AG10803 (cell line): ENCODE measurements at regions not wholly inside any gene's neighbourhood (a gene's known extent, or its start where the extent isn't known, plus 50 kb on each side); places are given as distances from the start of the nearest gene placed in this dataset.

Experiments used
- DNase-seq: peaks from one replicate; pipeline ENCODE4 v3.0.0; 2010; ENCODE audit warnings: low read depth
- H3K4me3 ChIP-seq: 2 replicates; pipeline ENCODE4 v1.5.1; 2011; ENCODE audit warnings: mild to moderate bottlenecking, low read length, control low read depth
- TF ChIP-seq, protein P1 (sequence below): conservative IDR thresholded peaks from 2 replicates; pipeline ENCODE4 v1.5.1; 2011; ENCODE audit warnings: mild to moderate bottlenecking, low read length, control low read depth, inconsistent platforms

DNA sequence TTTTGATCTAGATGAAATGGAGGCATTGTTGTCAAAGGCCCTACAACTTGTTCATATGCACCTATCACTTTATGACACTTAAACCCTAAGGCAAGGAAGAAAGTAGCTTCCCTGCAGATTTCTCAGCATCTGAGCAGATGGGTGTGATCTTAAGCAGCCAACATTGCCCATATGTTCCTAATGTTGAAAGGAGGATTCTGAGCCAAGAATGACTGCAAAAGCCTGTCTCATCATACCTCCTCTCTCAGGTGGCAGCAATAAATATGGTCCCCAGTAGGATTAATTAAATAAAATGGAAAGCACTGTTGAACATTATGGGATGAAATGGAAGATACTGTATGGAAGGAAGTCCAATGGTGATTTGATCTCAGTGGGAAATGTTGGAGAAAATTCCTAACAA, 538.1 kb upstream of the MAN1A1 start:
- TF ChIP-seq, protein P1, sequence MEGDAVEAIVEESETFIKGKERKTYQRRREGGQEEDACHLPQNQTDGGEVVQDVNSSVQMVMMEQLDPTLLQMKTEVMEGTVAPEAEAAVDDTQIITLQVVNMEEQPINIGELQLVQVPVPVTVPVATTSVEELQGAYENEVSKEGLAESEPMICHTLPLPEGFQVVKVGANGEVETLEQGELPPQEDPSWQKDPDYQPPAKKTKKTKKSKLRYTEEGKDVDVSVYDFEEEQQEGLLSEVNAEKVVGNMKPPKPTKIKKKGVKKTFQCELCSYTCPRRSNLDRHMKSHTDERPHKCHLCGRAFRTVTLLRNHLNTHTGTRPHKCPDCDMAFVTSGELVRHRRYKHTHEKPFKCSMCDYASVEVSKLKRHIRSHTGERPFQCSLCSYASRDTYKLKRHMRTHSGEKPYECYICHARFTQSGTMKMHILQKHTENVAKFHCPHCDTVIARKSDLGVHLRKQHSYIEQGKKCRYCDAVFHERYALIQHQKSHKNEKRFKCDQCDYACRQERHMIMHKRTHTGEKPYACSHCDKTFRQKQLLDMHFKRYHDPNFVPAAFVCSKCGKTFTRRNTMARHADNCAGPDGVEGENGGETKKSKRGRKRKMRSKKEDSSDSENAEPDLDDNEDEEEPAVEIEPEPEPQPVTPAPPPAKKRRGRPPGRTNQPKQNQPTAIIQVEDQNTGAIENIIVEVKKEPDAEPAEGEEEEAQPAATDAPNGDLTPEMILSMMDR, result no peak
- DNase-seq, result no peak
- no peak overlapping the region for H3K4me3 ChIP-seq

DNA sequence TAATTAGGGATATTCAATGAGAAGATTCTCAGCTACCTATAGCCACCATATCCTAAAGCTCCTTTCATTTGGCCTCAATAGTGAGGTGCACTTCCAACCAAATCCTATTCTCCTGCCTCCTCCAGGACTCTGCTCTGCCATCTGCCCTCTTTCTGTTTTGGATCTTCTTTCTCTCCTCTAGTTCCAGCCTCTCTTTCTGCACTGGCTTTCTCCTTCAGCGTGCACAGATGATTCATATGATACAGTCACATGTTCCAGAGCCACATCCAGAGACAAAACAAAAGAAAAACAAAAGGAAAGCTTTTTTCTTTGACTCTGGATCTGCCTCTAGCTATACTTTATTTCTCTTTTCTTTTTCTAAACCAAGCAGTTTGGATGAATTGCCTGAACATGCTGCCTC, 531.9 kb upstream of the MAN1A1 start:
- peak; percentile 9 for DNase-seq
- TF ChIP-seq, protein P1, result no peak
- H3K4me3 ChIP-seq, result no peak overlapping the region

DNA sequence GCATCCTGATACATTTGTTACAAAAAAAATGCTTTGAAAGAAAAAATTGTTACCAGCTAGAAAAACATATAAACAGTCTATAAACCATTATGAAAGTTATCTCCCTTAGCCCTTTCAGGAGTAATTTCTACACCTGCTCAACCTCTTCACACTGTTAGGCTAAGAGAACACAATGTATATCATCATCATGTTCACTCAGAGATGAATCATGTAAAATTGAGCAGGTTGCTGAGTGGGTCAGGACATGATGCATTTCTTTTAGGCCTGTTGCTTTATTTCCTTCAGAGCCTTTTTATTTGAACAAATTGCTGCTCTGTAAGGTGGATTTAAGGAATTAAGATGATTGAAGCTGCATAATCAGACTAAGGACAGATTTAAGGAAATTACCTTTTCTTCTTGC, 531.3 kb upstream of the MAN1A1 start:
- no peak overlapping the region for H3K4me3 ChIP-seq
- DNase-seq, result no peak
- TF ChIP-seq, protein P1, result no peak

DNA sequence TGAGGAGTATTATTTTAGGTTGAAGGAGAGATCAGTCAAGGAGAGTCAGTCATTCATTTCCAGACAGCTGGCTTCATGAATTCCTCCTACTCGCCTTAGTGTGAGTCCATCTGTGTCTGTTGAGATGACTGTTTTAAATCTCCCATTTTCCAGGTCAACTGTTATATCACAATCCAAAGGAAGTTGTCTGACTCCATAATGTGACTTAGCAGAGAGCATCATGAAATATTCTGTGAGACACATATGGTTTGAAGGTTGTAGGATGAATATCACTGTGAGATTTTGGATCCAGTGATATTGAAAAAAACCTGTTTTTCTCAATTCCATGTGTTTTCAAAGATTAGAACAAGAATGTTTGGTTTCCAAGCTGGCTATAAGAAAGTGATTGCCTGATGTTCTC, 530.2 kb upstream of the MAN1A1 start:
- no peak for DNase-seq
- TF ChIP-seq, protein P1, result no peak
- H3K4me3 ChIP-seq, result no peak overlapping the region

DNA sequence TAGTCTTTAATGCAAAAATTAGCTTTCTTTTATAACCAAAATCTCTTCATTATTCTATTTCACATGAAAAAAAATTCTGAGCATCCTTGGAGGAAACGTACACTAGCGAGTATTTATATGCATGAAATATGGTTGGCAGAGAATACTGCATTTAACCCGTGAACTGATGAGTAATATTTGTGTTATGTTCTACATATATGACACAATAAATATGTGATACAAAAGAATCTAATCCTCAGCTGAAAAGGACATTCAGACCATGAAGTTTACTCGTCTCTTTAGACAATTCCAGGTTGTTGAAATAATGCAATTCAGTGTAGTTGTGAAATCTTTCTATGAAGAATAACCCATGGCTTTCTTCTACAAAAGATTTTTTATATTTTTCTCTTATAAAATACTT, 524.8 kb upstream of the MAN1A1 start:
- TF ChIP-seq, protein P1, result no peak
- H3K4me3 ChIP-seq, result no peak overlapping the region
- no peak for DNase-seq

DNA sequence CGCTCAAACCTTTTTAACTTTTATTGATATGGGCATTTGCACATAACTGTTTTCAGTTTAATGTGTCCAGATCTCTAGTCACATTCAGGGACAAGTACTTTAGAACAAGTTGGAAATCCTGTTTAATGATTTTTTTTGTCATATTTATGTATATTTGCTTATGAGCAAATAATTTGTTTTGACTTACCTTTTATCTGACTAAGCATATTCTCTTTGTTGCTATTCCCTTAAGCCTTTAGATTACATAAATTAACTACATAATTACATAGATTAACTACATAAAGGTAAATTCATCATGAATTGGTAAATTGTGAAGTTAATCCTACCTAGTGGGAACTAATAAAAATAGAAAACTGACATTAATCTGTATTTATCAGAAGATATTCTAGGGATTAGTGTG, 523.5 kb upstream of the MAN1A1 start:
- no peak for DNase-seq
- no peak overlapping the region for H3K4me3 ChIP-seq
- TF ChIP-seq, protein P1, result no peak

DNA sequence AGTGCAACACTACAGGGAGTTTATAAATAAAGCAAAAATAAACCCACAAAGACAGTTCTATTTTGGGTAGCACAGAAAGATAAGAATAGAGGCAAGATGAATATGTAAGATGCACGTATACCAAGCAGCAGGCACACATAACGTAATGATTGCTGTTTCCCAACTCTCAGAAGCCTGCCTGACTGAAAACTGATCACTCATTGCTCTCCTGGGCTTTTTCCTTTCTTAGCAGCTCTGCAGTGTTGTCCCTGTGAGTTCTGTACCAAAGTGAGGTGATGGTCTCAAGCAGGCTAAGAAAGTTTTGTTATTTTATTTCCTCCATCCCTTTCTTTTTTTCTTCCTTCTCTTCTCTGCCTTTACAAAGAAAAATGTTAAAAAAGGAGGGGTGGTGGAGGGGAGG, 522.0 kb upstream of the MAN1A1 start:
- DNase-seq, result no peak
- TF ChIP-seq, protein P1, result no peak
- H3K4me3 ChIP-seq, result no peak overlapping the region
